ENCODE measurements at regions not wholly inside any gene's neighbourhood (a gene's known extent, or its start where the extent isn't known, plus 50 kb on each side); places are given as distances from the start of the nearest gene placed in this dataset.
A peak's percentile ranks its signal among the peaks of the same experiment; 100 is the strongest.
"Not testable (repeated sequence)": the region's sequence is repeated elsewhere in the genome, so short reads cannot be mapped to it uniquely, and the experiment has no call there.

GRCh38 chr2:190150413-190150812, 87.9 kb upstream of the MSTN start:
- DNase-seq (ENCODE audit: low read depth in 2 of 2): no peak

DNA sequence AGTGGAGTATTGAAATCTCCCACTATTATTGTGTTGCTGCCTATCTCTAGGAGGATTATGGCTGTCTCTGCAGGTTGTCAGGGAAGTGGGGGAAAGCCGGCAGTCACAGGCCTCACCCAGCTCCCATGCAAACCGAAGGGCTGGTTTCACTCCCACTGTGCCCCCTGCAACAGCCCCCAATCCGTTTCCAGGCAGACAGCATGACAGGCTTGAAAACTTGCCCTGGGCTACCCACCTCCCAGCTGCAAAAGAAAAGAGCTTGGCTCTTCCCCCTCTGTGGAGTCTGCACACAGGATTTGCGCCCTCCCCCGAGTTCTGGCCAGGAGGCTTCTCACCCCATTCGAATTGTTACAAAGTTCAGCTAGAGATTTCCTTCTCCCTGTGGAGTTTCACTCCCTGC, 87.4 kb upstream of the MSTN start:
- no peak for DNase-seq (ENCODE audit: low read depth in 2 of 2)

DNA sequence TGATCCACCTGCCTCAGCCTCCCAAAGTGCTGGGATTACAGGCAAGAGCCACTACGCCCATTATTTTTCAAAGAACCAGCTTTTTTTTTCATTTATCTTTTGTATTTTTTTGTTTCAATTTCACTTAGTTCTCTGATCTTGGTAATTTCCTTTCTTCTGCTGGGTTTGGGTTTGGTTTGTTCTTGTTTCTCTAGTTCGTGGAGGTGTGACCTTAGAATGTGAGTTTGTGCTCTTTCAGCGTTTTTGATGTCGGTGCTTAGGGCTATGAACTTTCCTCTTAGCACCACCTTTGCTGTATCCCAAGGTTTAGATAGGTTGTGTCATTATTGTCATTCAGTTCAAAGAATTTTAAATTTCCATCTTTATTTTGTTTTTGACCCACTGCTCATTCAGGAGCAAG, 86.7 kb upstream of the MSTN start:
- DNase-seq (ENCODE audit: low read depth in 2 of 2): no peak

DNA sequence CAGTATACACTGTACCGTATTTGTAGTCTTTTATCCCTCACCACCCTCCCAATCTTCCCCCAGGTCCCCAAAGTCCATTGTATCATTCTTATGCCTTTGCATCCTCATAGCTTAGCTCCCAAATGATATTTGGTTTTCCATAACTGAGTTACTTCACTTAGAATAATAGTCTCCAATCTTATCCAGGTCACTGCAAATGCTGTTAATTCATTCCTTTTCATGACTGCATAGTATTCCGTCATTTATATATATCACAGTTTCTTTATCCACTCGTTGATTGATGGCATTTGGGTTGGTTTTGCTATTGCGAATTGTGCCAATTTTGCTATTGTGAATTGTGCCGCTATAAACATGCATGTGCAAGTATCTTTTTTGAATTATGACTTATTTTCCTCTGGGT, 83.6 kb upstream of the MSTN start:
- not testable (repeated sequence) for DNase-seq (ENCODE audit: low read depth in 2 of 2)

DNA sequence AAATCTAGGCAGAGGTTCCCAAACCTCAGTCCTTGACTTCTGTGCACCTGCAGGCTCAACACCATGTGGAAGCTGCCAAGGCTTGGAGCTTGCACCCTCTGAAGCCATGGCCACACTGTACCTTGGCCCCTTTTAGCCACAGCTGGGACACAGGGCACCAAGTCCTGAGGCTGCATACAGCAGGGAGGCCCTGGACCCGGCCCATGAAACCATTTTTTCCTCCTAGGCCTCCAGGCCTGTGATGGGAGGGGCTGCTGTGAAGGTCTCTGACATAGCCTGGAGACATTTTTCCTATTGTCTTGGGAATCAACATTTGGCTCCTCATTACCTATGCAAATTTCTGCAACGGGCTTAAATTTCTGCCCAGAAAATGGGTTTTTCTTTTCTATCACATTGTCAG, 77.9 kb upstream of the MSTN start:
- DNase-seq (ENCODE audit: low read depth in 2 of 2): not testable (repeated sequence)

DNA sequence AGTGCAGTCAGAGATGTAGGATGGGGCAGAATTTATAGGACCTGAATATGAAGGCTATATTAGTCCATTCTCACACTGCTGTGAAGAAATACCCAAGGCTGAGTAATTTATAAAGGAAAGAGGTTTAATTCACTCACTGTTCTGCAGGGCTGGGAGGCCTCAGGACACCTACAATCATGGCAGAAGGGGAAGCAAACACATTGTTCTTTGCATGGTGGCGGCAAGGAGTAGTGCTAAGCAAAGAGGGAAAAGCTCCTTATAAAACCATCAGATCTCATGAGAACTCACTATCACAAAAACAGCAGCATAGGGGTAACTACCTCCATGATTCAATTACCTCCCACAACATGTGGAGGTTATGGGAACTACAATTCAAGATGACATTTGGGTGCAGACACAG, 76.8 kb upstream of the MSTN start:
- no peak for DNase-seq (ENCODE audit: low read depth in 2 of 2)

- DNase-seq (ENCODE audit: low read depth in 2 of 2): no peak
These were observed 75.5 kb upstream of the MSTN start for GRCh38 chr2:190138032-190138431.

- DNase-seq (ENCODE audit: low read depth in 2 of 2): no peak
These were observed 75.0 kb upstream of the MSTN start for GRCh38 chr2:190137561-190137960.

GRCh38 chr2:190136825-190137224, 74.3 kb upstream of the MSTN start:
- DNase-seq (ENCODE audit: low read depth in 2 of 2): no peak

DNA sequence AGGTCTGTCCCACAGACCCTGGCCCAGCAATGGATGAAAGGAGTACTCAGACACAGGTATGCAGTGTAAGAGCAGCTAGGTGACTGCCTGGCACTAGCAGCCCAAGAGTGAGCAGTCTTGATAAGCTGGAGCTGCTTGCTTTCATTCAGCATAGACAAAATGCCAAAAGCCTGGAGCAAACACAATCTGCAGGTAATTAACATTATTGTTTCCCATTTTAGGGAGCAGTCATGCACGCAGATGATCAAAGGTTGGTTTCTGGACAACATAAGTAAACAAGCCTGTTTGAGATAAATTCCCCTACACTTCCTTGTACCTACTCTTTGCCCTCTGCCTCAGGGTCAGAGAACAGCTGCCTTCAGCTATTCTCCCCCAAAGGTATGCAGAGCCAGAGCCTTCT, 73.7 kb upstream of the MSTN start:
- no peak for DNase-seq (ENCODE audit: low read depth in 2 of 2)

DNA sequence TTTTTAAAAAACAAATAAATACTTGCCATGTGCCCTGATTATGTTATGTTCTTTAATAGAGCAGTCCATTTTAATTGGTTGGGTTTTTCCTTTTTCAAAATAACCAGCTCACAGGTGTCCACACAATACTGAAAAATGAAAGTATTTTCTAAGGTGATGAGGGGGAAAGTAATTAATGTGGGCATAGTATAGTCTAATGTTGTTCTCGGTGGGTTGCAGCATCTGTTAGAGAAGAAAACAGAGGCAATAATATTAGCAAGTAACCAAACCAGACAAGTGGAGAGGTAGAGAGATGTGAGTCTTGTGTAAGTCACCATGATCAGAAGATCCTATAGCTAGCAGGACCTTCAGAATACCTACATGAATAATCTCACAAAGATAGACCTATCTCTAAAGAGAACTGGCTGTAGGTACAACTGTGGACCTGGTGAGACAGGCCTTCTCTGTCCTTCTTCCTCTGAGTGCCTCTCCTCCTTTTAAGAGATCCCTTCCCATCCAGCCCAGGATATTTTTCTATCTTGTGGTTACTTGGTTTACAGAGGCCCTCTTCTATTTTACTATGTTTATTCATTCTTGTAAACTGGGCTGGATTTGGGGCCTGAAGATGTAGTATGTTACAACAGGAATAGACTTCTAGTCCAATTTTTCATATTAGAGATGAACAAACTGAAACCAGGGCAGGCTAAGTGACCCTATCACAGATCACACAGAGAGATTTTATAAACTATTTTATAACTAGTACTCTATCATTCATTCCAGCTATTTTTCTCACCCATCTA, 67.1 kb upstream of the MSTN start:
- DNase-seq (ENCODE audit: low read depth in 2 of 2): no peak

- DNase-seq (ENCODE audit: low read depth in 2 of 2): no peak
These were observed 65.1 kb upstream of the MSTN start for GRCh38 chr2:190127651-190128050.

- no peak for DNase-seq (ENCODE audit: low read depth in 2 of 2)
These were observed 64.3 kb upstream of the MSTN start for GRCh38 chr2:190126798-190127197.

- no peak for DNase-seq (ENCODE audit: low read depth in 2 of 2)
These were observed 61.4 kb upstream of the MSTN start for GRCh38 chr2:190123956-190124355.

DNA sequence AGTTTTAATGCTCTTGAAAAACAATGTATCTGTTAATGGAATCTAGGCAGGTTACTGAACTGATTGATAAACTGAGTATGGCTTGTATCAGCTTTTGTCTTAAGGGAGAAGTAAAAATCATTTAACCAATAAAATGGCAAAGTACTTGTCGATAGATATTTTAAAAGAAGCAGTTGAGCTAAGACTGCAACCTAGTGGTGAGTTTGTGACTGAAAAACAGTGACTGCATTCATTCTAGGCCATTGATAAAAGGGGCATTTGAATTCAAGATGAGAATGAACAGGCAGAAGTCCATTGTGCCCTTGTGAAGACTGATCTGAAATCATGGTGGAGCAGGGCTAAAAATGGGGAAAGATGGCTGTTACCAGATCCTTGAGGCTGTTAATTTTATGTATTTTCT, 59.4 kb upstream of the MSTN start:
- no peak for DNase-seq (ENCODE audit: low read depth in 2 of 2)

DNA sequence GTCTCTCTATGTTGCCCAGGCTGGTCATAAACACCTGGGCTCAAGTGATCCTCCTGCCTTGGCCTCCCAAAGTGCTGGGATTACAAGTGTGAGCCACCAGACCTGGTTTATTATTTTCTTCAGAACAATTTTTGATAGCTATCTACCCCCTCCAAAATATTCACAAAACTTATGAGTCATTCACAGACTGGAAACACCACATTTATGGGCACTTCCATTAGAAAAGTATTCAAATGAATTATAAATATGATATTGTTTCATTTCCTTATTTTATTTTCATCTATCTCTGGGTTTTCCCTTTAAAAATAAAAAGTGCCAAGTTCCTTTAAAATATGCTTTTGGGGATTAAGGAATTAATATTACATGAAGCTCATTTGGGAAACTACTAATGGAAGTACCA, 58.8 kb upstream of the MSTN start:
- no peak for DNase-seq (ENCODE audit: low read depth in 2 of 2)

DNA sequence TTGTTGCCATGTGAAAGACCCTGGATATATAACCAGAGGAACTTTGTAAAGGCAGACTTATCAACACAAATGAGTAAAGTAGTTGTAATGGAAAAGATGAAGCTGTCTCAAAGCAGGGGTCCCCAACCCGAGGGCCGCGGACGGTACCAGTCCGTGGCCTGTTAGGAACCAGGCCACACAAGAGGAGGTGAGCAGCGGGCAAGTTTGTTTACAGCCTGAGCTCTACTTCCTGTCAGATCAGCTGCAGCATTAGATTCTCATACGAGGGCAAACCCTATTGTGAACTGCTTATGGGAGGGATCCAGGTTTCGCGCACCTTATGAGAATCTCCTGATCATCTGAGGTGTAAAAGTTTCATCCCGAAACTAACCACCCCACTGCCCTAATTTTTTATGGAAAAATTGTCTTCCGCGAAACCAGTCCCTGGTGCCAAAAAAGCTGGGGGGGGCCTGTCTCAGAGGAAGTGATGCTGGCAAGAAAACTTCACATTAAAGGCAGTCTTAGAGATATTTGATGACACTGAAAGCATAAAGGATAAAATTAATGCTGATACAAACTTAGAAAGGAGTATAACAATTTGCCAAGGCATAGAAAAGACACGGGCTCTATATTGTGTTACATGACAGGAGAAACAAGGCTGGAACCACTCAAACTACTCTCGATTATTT, 57.5 kb upstream of the MSTN start:
- DNase-seq (ENCODE audit: low read depth in 2 of 2): no peak

GRCh38 chr2:190119257-190119656, 56.7 kb upstream of the MSTN start:
- DNase-seq (ENCODE audit: low read depth in 2 of 2): peak in 1 of 2 donors; percentile 14

DNA sequence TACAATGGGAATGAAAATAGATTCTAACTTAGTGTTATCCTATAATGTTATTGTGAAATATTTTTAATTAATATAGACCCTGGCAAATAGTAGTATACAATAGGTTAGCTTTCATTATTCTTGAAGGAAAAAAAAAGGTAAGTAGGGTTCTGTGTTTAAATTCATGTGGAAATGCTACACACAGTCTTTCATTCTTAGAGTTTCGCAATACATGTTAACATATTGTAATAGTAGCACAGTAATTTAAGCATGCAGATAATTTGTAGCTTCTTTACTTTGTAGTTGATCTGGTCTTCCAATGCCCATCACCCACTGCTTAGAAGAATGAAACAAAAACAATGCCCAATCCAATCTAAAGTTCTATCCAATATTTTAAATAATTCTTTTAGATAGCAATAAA, 54.8 kb upstream of the MSTN start:
- no peak for DNase-seq (ENCODE audit: low read depth in 2 of 2)

DNA sequence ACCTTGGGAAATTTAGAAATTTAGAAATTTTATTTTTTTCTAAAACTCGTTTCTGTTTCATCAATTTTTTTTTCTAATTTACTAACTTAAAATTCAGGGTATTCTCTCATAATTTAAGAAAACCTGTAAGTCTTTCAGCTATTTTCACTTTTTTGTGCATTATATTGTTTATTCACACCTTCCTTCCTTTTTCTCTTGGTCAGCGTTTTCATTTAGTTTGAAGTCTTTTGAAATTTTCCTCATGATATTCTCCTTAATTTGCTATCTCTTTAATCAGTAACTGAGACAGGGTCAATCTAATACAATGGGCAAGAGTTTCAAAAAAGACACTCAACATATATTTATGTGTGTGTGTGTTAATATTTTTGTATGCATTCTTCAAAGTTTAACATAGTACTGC, 50.5 kb upstream of the MSTN start:
- DNase-seq (ENCODE audit: low read depth in 2 of 2): no peak

All from stimulated activated CD8-positive, alpha-beta memory T cell treated with anti-CD3 and anti-CD28 coated beads, Interleukin-7, amount 100 ng/mL, for 1 hour (primary cell).